ENCODE measurements at regions not wholly inside any gene's neighbourhood (a gene's known extent, or its start where the extent isn't known, plus 50 kb on each side); places are given as distances from the start of the nearest gene placed in this dataset.

GRCh38 chr4:145988628-145989027 lies 50.0 kb upstream of the ZNF827 start:
- H3K4me3 ChIP-seq (ENCODE audit: low read length) = no peak overlapping the region
- TF ChIP-seq CTCF (conservative IDR thresholded peaks at IDR 0.05; ENCODE audit: low read length) = no peak
- DNase-seq (ENCODE audit: low read depth) = no peak

Measured in AG10803 (cell line).